K562 (cell line): ENCODE measurements at regions not wholly inside any gene's neighbourhood (a gene's known extent, or its start where the extent isn't known, plus 50 kb on each side); places are given as distances from the start of the nearest gene placed in this dataset.

Source experiments
- SIN3A ChIP-seq, 2 experiments: fragments of 150-350 bp in 1 of 2; IDR thresholded peaks; 2 replicates each; pipeline ENCODE4 v1.6.1; 2011 to 2016; ENCODE audit warnings: borderline replicate concordance in 2 of 2, low read depth in 2 of 2, low read length in 2 of 2, mild to moderate bottlenecking in 2 of 2, moderate library complexity in 2 of 2; ENCODE audit not compliant: control insufficient read depth in 1 of 2
- ZKSCAN1 ChIP-seq: fragments of 150-350 bp; IDR thresholded peaks from 2 replicates; pipeline ENCODE4 v1.6.1; 2016; ENCODE audit warnings: low read depth, low read length
- ZNF407 ChIP-seq: fragments of 450-650 bp; IDR thresholded peaks from 2 replicates; pipeline ENCODE4 v1.6.1; 2016; ENCODE audit warnings: low read depth
- TF ChIP-seq, protein P1 (sequence below): sonication (generic); formaldehyde crosslinking; IDR thresholded peaks from 2 replicates; pipeline ENCODE4 v1.8.1; 2023; ENCODE audit warnings: missing genetic modification reagents, mild to moderate bottlenecking, borderline replicate concordance
- TF ChIP-seq, protein P2 (sequence below): fragments of 250-450 bp; sonication (Bioruptor Pico); IDR thresholded peaks from 2 replicates; pipeline ENCODE4 v1.5.0; 2022; ENCODE audit warnings: mild to moderate bottlenecking

DNA sequence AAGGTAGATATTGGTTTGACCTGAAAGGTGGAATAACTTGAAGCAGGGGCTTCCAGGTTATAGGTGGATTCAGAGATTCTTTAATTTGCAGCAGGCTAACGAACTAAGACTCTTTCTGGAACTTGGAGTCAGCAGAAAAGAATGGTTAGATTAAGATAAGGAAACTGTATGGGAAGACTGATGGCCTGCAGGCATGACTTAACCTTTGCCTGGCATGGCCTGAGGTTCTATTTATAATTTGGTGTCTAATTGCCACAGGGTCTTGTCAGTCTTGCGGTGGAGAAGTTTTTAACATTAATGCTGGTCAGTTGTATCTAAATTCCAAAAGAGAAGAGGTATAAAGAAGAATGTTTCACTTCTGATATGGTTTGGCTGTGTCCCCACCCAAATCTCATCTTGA, 110.3 kb upstream of the VCX3A start (continued):
- TF ChIP-seq, protein P1, sequence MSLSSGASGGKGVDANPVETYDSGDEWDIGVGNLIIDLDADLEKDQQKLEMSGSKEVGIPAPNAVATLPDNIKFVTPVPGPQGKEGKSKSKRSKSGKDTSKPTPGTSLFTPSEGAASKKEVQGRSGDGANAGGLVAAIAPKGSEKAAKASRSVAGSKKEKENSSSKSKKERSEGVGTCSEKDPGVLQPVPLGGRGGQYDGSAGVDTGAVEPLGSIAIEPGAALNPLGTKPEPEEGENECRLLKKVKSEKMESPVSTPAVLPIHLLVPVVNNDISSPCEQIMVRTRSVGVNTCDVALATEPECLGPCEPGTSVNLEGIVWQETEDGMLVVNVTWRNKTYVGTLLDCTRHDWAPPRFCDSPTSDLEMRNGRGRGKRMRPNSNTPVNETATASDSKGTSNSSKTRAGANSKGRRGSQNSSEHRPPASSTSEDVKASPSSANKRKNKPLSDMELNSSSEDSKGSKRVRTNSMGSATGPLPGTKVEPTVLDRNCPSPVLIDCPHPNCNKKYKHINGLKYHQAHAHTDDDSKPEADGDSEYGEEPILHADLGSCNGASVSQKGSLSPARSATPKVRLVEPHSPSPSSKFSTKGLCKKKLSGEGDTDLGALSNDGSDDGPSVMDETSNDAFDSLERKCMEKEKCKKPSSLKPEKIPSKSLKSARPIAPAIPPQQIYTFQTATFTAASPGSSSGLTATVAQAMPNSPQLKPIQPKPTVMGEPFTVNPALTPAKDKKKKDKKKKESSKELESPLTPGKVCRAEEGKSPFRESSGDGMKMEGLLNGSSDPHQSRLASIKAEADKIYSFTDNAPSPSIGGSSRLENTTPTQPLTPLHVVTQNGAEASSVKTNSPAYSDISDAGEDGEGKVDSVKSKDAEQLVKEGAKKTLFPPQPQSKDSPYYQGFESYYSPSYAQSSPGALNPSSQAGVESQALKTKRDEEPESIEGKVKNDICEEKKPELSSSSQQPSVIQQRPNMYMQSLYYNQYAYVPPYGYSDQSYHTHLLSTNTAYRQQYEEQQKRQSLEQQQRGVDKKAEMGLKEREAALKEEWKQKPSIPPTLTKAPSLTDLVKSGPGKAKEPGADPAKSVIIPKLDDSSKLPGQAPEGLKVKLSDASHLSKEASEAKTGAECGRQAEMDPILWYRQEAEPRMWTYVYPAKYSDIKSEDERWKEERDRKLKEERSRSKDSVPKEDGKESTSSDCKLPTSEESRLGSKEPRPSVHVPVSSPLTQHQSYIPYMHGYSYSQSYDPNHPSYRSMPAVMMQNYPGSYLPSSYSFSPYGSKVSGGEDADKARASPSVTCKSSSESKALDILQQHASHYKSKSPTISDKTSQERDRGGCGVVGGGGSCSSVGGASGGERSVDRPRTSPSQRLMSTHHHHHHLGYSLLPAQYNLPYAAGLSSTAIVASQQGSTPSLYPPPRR (CRISPR knock-in tag), result no peak
- no peak for TF ChIP-seq ZKSCAN1
- TF ChIP-seq, protein P2, sequence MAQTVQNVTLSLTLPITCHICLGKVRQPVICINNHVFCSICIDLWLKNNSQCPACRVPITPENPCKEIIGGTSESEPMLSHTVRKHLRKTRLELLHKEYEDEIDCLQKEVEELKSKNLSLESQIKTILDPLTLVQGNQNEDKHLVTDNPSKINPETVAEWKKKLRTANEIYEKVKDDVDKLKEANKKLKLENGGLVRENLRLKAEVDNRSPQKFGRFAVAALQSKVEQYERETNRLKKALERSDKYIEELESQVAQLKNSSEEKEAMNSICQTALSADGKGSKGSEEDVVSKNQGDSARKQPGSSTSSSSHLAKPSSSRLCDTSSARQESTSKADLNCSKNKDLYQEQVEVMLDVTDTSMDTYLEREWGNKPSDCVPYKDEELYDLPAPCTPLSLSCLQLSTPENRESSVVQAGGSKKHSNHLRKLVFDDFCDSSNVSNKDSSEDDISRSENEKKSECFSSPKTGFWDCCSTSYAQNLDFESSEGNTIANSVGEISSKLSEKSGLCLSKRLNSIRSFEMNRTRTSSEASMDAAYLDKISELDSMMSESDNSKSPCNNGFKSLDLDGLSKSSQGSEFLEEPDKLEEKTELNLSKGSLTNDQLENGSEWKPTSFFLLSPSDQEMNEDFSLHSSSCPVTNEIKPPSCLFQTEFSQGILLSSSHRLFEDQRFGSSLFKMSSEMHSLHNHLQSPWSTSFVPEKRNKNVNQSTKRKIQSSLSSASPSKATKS (CRISPR knock-in tag), result no peak
- TF ChIP-seq ZNF407, result no peak
- TF ChIP-seq SIN3A (IDR thresholded peaks at IDR 0.05; ENCODE audit: borderline replicate concordance in 2 of 2, control insufficient read depth in 1 of 2, low read depth in 2 of 2, low read length in 2 of 2), result no peak
- TF ChIP-seq, all 486 proteins: peak for 0
